T-helper 1 cell (primary cell): ENCODE measurements at regions not wholly inside any gene's neighbourhood (a gene's known extent, or its start where the extent isn't known, plus 50 kb on each side); places are given as distances from the start of the nearest gene placed in this dataset.
A peak's percentile ranks its signal among the peaks of the same experiment; 100 is the strongest.

Experiments
- DNase-seq, 5 donors: peaks; one replicate each; pipeline ENCODE4 v3.0.0-alpha.2; 2012 to 2020

GRCh38 chr9:99722877-99723276 lies 98.8 kb upstream of the NR4A3 start:
- DNase-seq: no peak

GRCh38 chr9:99724640-99725039 lies 97.0 kb upstream of the NR4A3 start:
- no peak for DNase-seq

GRCh38 chr9:99725852-99726251 lies 95.8 kb upstream of the NR4A3 start:
- DNase-seq: no peak

GRCh38 chr9:99726758-99727157 lies 94.9 kb upstream of the NR4A3 start:
- DNase-seq: no peak

- no peak for DNase-seq
Measured at GRCh38 chr9:99730062-99730461, 91.6 kb upstream of the NR4A3 start.

GRCh38 chr9:99731950-99732349 lies 89.7 kb upstream of the NR4A3 start:
- DNase-seq: no peak

GRCh38 chr9:99732715-99733114 lies 89.0 kb upstream of the NR4A3 start:
- no peak for DNase-seq

- DNase-seq: no peak
Measured at GRCh38 chr9:99735041-99735440, 86.6 kb upstream of the NR4A3 start.

GRCh38 chr9:99736291-99736690 lies 85.4 kb upstream of the NR4A3 start:
- DNase-seq: no peak

- no peak for DNase-seq
Measured at GRCh38 chr9:99737649-99738048, 84.0 kb upstream of the NR4A3 start.

- no peak for DNase-seq
Measured at GRCh38 chr9:99743006-99743405, 78.7 kb upstream of the NR4A3 start.

- DNase-seq: no peak
Measured at GRCh38 chr9:99743455-99743854, 78.2 kb upstream of the NR4A3 start.

GRCh38 chr9:99744132-99744531 lies 77.6 kb upstream of the NR4A3 start:
- DNase-seq: no peak

GRCh38 chr9:99745085-99745484 lies 76.6 kb upstream of the NR4A3 start:
- no peak for DNase-seq

- no peak for DNase-seq
Measured at GRCh38 chr9:99746406-99746805, 75.3 kb upstream of the NR4A3 start.

- DNase-seq: no peak
Measured at GRCh38 chr9:99748266-99748665, 73.4 kb upstream of the NR4A3 start.

- no peak for DNase-seq
Measured at GRCh38 chr9:99748676-99749075, 73.0 kb upstream of the NR4A3 start.

GRCh38 chr9:99749641-99750040 lies 72.0 kb upstream of the NR4A3 start:
- no peak for DNase-seq

- DNase-seq: no peak
Measured at GRCh38 chr9:99750526-99750925, 71.2 kb upstream of the NR4A3 start.

- DNase-seq: no peak
Measured at GRCh38 chr9:99752417-99753109, 69.1 kb upstream of the NR4A3 start.

GRCh38 chr9:99753436-99753835 lies 68.2 kb upstream of the NR4A3 start:
- no peak for DNase-seq

GRCh38 chr9:99760421-99760820 lies 61.3 kb upstream of the NR4A3 start:
- DNase-seq: no peak

GRCh38 chr9:99762470-99762869 lies 59.2 kb upstream of the NR4A3 start:
- DNase-seq: peak in 1 of 5 donors; percentile 51
